Activated CD8-positive, alpha-beta memory T cell treated with anti-CD3 and anti-CD28 coated beads, Interleukin-2, amount 10 ng/mL, durations not matched to agents 7 days and 5 days (primary cell): ENCODE measurements at regions not wholly inside any gene's neighbourhood (a gene's known extent, or its start where the extent isn't known, plus 50 kb on each side); places are given as distances from the start of the nearest gene placed in this dataset.

ENCODE experiments used
- ATAC-seq: fragments of 150-1000 bp; cut with Tn5 transposase; one replicate; pipeline ENCODE4 v1.10.0; 2021; ENCODE audit warnings: moderate library complexity
- CTCF ChIA-PET: fragments of 350-600 bp; sonication (Branson Sonifier 250); formaldehyde crosslinking; loops from one replicate; lab custom pipeline; 2021; ENCODE audit warnings: antibody characterized with exemption; lab: Charles Lee
- DNase-seq: peaks from one replicate; pipeline ENCODE4 v3.0.0-alpha.2; 2020
- H3K27ac Mint-ChIP-seq: one replicate; pipeline ENCODE4 v1.8.0; 2021; ENCODE audit warnings: mild to moderate bottlenecking, mixed read lengths
- H3K27me3 Mint-ChIP-seq: one replicate; pipeline ENCODE4 v1.8.0; 2021; ENCODE audit warnings: mixed read lengths
- H3K36me3 Mint-ChIP-seq: one replicate; pipeline ENCODE4 v1.8.0; 2021; ENCODE audit warnings: mild to moderate bottlenecking, mixed read lengths
- H3K4me1 Mint-ChIP-seq: one replicate; pipeline ENCODE4 v1.8.0; 2021; ENCODE audit warnings: mixed read lengths
- H3K4me3 Mint-ChIP-seq: one replicate; pipeline ENCODE4 v1.8.0; 2021; ENCODE audit warnings: mild to moderate bottlenecking, moderate library complexity, mixed read lengths
- H3K9me3 Mint-ChIP-seq: one replicate; pipeline ENCODE4 v1.8.0; 2022; ENCODE audit warnings: low read depth, mixed read lengths

- no peaks in the 10 kb centered on the region for H3K4me1 Mint-ChIP-seq
Observed at GRCh38 chr18:73812423-73812822, 335.2 kb downstream of the FBXO15 start.

GRCh38 chr18:73807551-73808192 lies 340.0 kb downstream of the FBXO15 start:
- no peaks in the 10 kb centered on the region for H3K27me3 Mint-ChIP-seq
- no peak overlapping the region for H3K4me3 Mint-ChIP-seq
- ATAC-seq (no peak), DNase-seq (no peak)
- CTCF ChIA-PET: no interaction called here
- no peaks in the 10 kb centered on the region for H3K9me3 Mint-ChIP-seq
- H3K36me3 Mint-ChIP-seq: no peaks in the 10 kb centered on the region
- no peak overlapping the region for H3K27ac Mint-ChIP-seq
- H3K4me1 Mint-ChIP-seq: no peaks in the 10 kb centered on the region

More at GRCh38 chr18:73812423-73812822, 335.2 kb downstream of the FBXO15 start:
- ATAC-seq: no peak
- Mint-ChIP-seq H3K36me3 (no peaks in the 10 kb centered on the region), H3K4me3 (no peak overlapping the region), H3K9me3 (no peaks in the 10 kb centered on the region), H3K27me3 (no peaks in the 10 kb centered on the region), H3K27ac (no peak overlapping the region)
- DNase-seq: no peak
- CTCF ChIA-PET: no interaction called here

GRCh38 chr18:73805991-73806390 lies 341.6 kb downstream of the FBXO15 start:
- DNase-seq (no peak), ATAC-seq (no peak)
- H3K27me3 Mint-ChIP-seq: no peaks in the 10 kb centered on the region
- no peaks in the 10 kb centered on the region for H3K36me3 Mint-ChIP-seq
- no peak overlapping the region for H3K4me3 Mint-ChIP-seq
- no peaks in the 10 kb centered on the region for H3K9me3 Mint-ChIP-seq
- H3K27ac Mint-ChIP-seq: no peak overlapping the region
- H3K4me1 Mint-ChIP-seq: no peaks in the 10 kb centered on the region
- CTCF ChIA-PET: no interaction called here

- H3K36me3 Mint-ChIP-seq: no peaks in the 10 kb centered on the region
- DNase-seq: no peak
- no peaks in the 10 kb centered on the region for H3K27me3 Mint-ChIP-seq
- H3K27ac Mint-ChIP-seq: no peak overlapping the region
- CTCF ChIA-PET: no interaction called here
- H3K4me3 Mint-ChIP-seq: no peak overlapping the region
- ATAC-seq: no peak
- no peaks in the 10 kb centered on the region for H3K9me3 Mint-ChIP-seq
- no peaks in the 10 kb centered on the region for H3K4me1 Mint-ChIP-seq
Observed at GRCh38 chr18:73797419-73797818, 350.2 kb downstream of the FBXO15 start.

- CTCF ChIA-PET: no interaction called here
- no peak for DNase-seq
- H3K27ac Mint-ChIP-seq: no peak overlapping the region
- H3K27me3 Mint-ChIP-seq: no peaks in the 10 kb centered on the region
- H3K9me3 Mint-ChIP-seq: no peaks in the 10 kb centered on the region
- H3K4me1 Mint-ChIP-seq: no peaks in the 10 kb centered on the region
- H3K36me3 Mint-ChIP-seq: no peaks in the 10 kb centered on the region
- ATAC-seq: no peak
- H3K4me3 Mint-ChIP-seq: no peak overlapping the region
Observed at GRCh38 chr18:73793386-73793785, 354.2 kb downstream of the FBXO15 start.

GRCh38 chr18:73791081-73791480 lies 356.6 kb downstream of the FBXO15 start:
- H3K27ac Mint-ChIP-seq: no peak overlapping the region
- H3K4me3 Mint-ChIP-seq: no peak overlapping the region
- CTCF ChIA-PET: no interaction called here
- no peak for ATAC-seq
- DNase-seq: no peak
- H3K27me3 Mint-ChIP-seq: no peaks in the 10 kb centered on the region
- no peaks in the 10 kb centered on the region for H3K4me1 Mint-ChIP-seq
- no peaks in the 10 kb centered on the region for H3K36me3 Mint-ChIP-seq
- H3K9me3 Mint-ChIP-seq: no peaks in the 10 kb centered on the region

GRCh38 chr18:73790587-73790986 lies 357.0 kb downstream of the FBXO15 start:
- Mint-ChIP-seq H3K36me3 (no peaks in the 10 kb centered on the region), H3K4me3 (no peak overlapping the region), H3K4me1 (no peaks in the 10 kb centered on the region), H3K27me3 (no peaks in the 10 kb centered on the region), H3K9me3 (no peaks in the 10 kb centered on the region), H3K27ac (no peak overlapping the region)
- ATAC-seq: no peak
- CTCF ChIA-PET: no interaction called here
- DNase-seq: no peak

GRCh38 chr18:73787316-73787715 lies 360.3 kb downstream of the FBXO15 start:
- Mint-ChIP-seq H3K9me3 (no peaks in the 10 kb centered on the region), H3K36me3 (no peaks in the 10 kb centered on the region), H3K4me3 (no peak overlapping the region), H3K4me1 (no peaks in the 10 kb centered on the region), H3K27me3 (no peaks in the 10 kb centered on the region), H3K27ac (no peak overlapping the region)
- DNase-seq: no peak
- CTCF ChIA-PET: no interaction called here
- no peak for ATAC-seq

GRCh38 chr18:73785300-73785699 lies 362.3 kb downstream of the FBXO15 start:
- ATAC-seq (no peak), DNase-seq (no peak)
- Mint-ChIP-seq H3K9me3 (no peaks in the 10 kb centered on the region), H3K36me3 (no peaks in the 10 kb centered on the region), H3K4me3 (no peak overlapping the region), H3K27ac (no peak overlapping the region), H3K27me3 (no peaks in the 10 kb centered on the region), H3K4me1 (no peaks in the 10 kb centered on the region)
- CTCF ChIA-PET: no interaction called here

GRCh38 chr18:73784853-73785252 lies 362.8 kb downstream of the FBXO15 start:
- Mint-ChIP-seq H3K27ac (no peak overlapping the region), H3K4me1 (no peaks in the 10 kb centered on the region), H3K4me3 (no peak overlapping the region), H3K9me3 (no peaks in the 10 kb centered on the region), H3K36me3 (no peaks in the 10 kb centered on the region), H3K27me3 (no peaks in the 10 kb centered on the region)
- DNase-seq: no peak
- no peak for ATAC-seq
- CTCF ChIA-PET: no interaction called here

GRCh38 chr18:73782405-73782804 lies 365.2 kb downstream of the FBXO15 start:
- Mint-ChIP-seq H3K36me3 (no peaks in the 10 kb centered on the region), H3K4me3 (no peak overlapping the region), H3K4me1 (no peaks in the 10 kb centered on the region), H3K9me3 (no peaks in the 10 kb centered on the region), H3K27ac (no peak overlapping the region), H3K27me3 (no peaks in the 10 kb centered on the region)
- CTCF ChIA-PET: no interaction called here
- DNase-seq: no peak
- ATAC-seq: no peak

GRCh38 chr18:73780218-73780617 lies 367.4 kb downstream of the FBXO15 start:
- Mint-ChIP-seq H3K36me3 (no peaks in the 10 kb centered on the region), H3K4me3 (no peak overlapping the region), H3K27ac (no peak overlapping the region), H3K9me3 (no peaks in the 10 kb centered on the region), H3K4me1 (no peaks in the 10 kb centered on the region), H3K27me3 (no peaks in the 10 kb centered on the region)
- DNase-seq (no peak), ATAC-seq (no peak)
- CTCF ChIA-PET: no interaction called here

- Mint-ChIP-seq H3K4me3 (no peak overlapping the region), H3K36me3 (no peaks in the 10 kb centered on the region), H3K4me1 (no peaks in the 10 kb centered on the region), H3K9me3 (peaks cover 2% of the 10 kb centered on the region), H3K27me3 (no peaks in the 10 kb centered on the region), H3K27ac (no peak overlapping the region)
- ATAC-seq: no peak
- DNase-seq: no peak
- CTCF ChIA-PET: no interaction called here
Observed at GRCh38 chr18:73778032-73778359, 369.6 kb downstream of the FBXO15 start.

- no peak for DNase-seq
- CTCF ChIA-PET: no interaction called here
- no peaks in the 10 kb centered on the region for H3K27me3 Mint-ChIP-seq
- no peaks in the 10 kb centered on the region for H3K4me1 Mint-ChIP-seq
- no peak overlapping the region for H3K4me3 Mint-ChIP-seq
- peaks cover 2% of the 10 kb centered on the region for H3K9me3 Mint-ChIP-seq
- no peak overlapping the region for H3K27ac Mint-ChIP-seq
- no peak for ATAC-seq
- no peaks in the 10 kb centered on the region for H3K36me3 Mint-ChIP-seq
Observed at GRCh38 chr18:73777356-73778031, 370.1 kb downstream of the FBXO15 start.
